CD4-positive, alpha-beta T cell (primary cell): ENCODE measurements at regions not wholly inside any gene's neighbourhood (a gene's known extent, or its start where the extent isn't known, plus 50 kb on each side); places are given as distances from the start of the nearest gene placed in this dataset.

Source experiments
- ATAC-seq: fragments of 200-7000 bp; cut with Tn5 transposase; one replicate; pipeline ENCODE4 v1.10.0; 2022; ENCODE audit warnings: mild to moderate bottlenecking; ENCODE audit not compliant: poor library complexity
- CTCF ChIA-PET: fragments of 350-600 bp; sonication (Branson Sonifier 250); formaldehyde crosslinking; loops from one replicate; lab custom pipeline; 2021; ENCODE audit warnings: antibody characterized with exemption, inconsistent platforms; lab: Charles Lee
- POLR2A ChIA-PET: fragments of 350-600 bp; sonication (Branson Sonifier 250); formaldehyde crosslinking; loops from one replicate; lab custom pipeline; 2021; ENCODE audit warnings: antibody characterized with exemption, inconsistent platforms; lab: Charles Lee
- DNase-seq, 14 experiments: peaks; one replicate each; pipeline ENCODE4 v3.0.0-alpha.2; 2013 to 2020; ENCODE audit warnings: mixed read lengths in 2 of 14
- H3K27ac ChIP-seq, 2 donors: one replicate each; pipeline versions ENCODE4 v1.5.1 to v1.7.0; 2013; ENCODE audit warnings: low read length in 2 of 2, low read depth in 1 of 2, mild to moderate bottlenecking in 1 of 2
- H3K27me3 ChIP-seq, 2 experiments: 1 replicate in 1 of 2; 2 replicates in 1 of 2; pipeline versions ENCODE4 v1.6.1 to v1.7.0; 2013; ENCODE audit warnings: low read length in 2 of 2, control low read depth in 1 of 2, mild to moderate bottlenecking in 1 of 2, moderate library complexity in 1 of 2; ENCODE audit not compliant: insufficient read depth in 2 of 2, control insufficient read depth in 1 of 2
- H3K36me3 ChIP-seq: one replicate; pipeline ENCODE4 v1.6.1; 2013; ENCODE audit warnings: low read length, control low read depth; ENCODE audit not compliant: insufficient read depth
- H3K4me1 ChIP-seq: one replicate; pipeline ENCODE4 v1.6.1; 2013; ENCODE audit warnings: low read length, control low read depth; ENCODE audit not compliant: insufficient read depth
- H3K4me3 ChIP-seq: one replicate; pipeline ENCODE4 v1.5.1; 2013; ENCODE audit warnings: mild to moderate bottlenecking, low read length, moderate library complexity
- H3K9me3 ChIP-seq, 2 experiments: 1 replicate in 1 of 2; 2 replicates in 1 of 2; pipeline versions ENCODE4 v1.6.1 to v1.7.0; 2013; ENCODE audit warnings: low read length in 2 of 2, mild to moderate bottlenecking in 2 of 2, control low read depth in 1 of 2, moderate library complexity in 1 of 2; ENCODE audit not compliant: control insufficient read depth in 1 of 2, insufficient read depth in 1 of 2
- H3K27ac Mint-ChIP-seq: one replicate; pipeline ENCODE4 v1.8.0; 2020; ENCODE audit warnings: mixed read lengths
- H3K27me3 Mint-ChIP-seq: one replicate; pipeline ENCODE4 v1.8.0; 2021; ENCODE audit warnings: mixed read lengths
- H3K36me3 Mint-ChIP-seq: one replicate; pipeline ENCODE4 v1.8.0; 2021; ENCODE audit warnings: low read depth, mixed read lengths
- H3K4me1 Mint-ChIP-seq: one replicate; pipeline ENCODE4 v1.8.0; 2021; ENCODE audit warnings: low read depth, mixed read lengths
- H3K4me3 Mint-ChIP-seq: one replicate; pipeline ENCODE4 v1.8.0; 2020; ENCODE audit warnings: mild to moderate bottlenecking, mixed read lengths
- H3K9me3 Mint-ChIP-seq: one replicate; pipeline ENCODE4 v1.8.0; 2020; ENCODE audit warnings: mixed read lengths
- CTCF ChIP-seq: fragments of 200-600 bp; IDR thresholded peaks from one replicate; pipeline ENCODE4 v1.8.0; 2022; ENCODE audit warnings: antibody characterized with exemption, mild to moderate bottlenecking
- intact Hi-C, 2 experiments: fragments of 100-400 bp; cut with DNase I in 1 of 2; cut with micrococcal nuclease in 1 of 2; formaldehyde crosslinking; loops; one replicate each; pipeline versions ENCODE4 v1.15.1 to v1.9.0; 2023 to 2025; cut with DNase I, micrococcal nuclease

- H3K9me3 ChIP-seq, result peaks cover 0 to 4% of the 10 kb centered on the region in 2 experiments
- H3K9me3 Mint-ChIP-seq, result peaks cover 3% of the 10 kb centered on the region
- no peaks in the 10 kb centered on the region for H3K4me1 ChIP-seq
- no peak overlapping the region for H3K27ac ChIP-seq
- TF ChIP-seq CTCF, result no peak
- H3K27me3 ChIP-seq, result no peaks in the 10 kb centered on the region
- ATAC-seq (no peak), DNase-seq (no peak)
- ChIA-PET CTCF (no interaction called here), POLR2A (no interaction called here)
- H3K4me3 ChIP-seq, result no peak overlapping the region
- no peaks in the 10 kb centered on the region for H3K36me3 ChIP-seq
- no peak overlapping the region for H3K4me3 Mint-ChIP-seq
- intact Hi-C loops, result no loop called here
- H3K27ac Mint-ChIP-seq, result no peak overlapping the region
- no peaks in the 10 kb centered on the region for H3K4me1 Mint-ChIP-seq
- H3K36me3 Mint-ChIP-seq, result no peaks in the 10 kb centered on the region
- H3K27me3 Mint-ChIP-seq, result no peaks in the 10 kb centered on the region
These were observed 499.9 kb upstream of the AADAT start for GRCh38 chr4:170589597-170590191.

GRCh38 chr4:170581969-170582368, 492.2 kb upstream of the AADAT start:
- CTCF ChIA-PET, result no interaction called here
- intact Hi-C loops, result no loop called here
- Histone ChIP-seq H3K4me1 (no peaks in the 10 kb centered on the region), H3K27ac (no peak overlapping the region), H3K36me3 (no peaks in the 10 kb centered on the region), H3K4me3 (no peak overlapping the region), H3K27me3 (no peaks in the 10 kb centered on the region), H3K9me3 (peaks cover 0 to 11% of the 10 kb centered on the region in 2 experiments)
- no peaks in the 10 kb centered on the region for H3K27me3 Mint-ChIP-seq
- H3K9me3 Mint-ChIP-seq, result peaks cover 4% of the 10 kb centered on the region
- no peak overlapping the region for H3K4me3 Mint-ChIP-seq
- H3K36me3 Mint-ChIP-seq, result no peaks in the 10 kb centered on the region
- ATAC-seq, result no peak
- no peak for DNase-seq
- TF ChIP-seq CTCF, result no peak
- POLR2A ChIA-PET, result no interaction called here
- H3K27ac Mint-ChIP-seq, result no peak overlapping the region
- no peaks in the 10 kb centered on the region for H3K4me1 Mint-ChIP-seq

GRCh38 chr4:170581322-170581721, 491.6 kb upstream of the AADAT start:
- Histone ChIP-seq H3K9me3 (peaks cover 0 to 10% of the 10 kb centered on the region in 2 experiments), H3K4me1 (no peaks in the 10 kb centered on the region), H3K27me3 (no peaks in the 10 kb centered on the region), H3K36me3 (no peaks in the 10 kb centered on the region), H3K27ac (no peak overlapping the region), H3K4me3 (no peak overlapping the region)
- Mint-ChIP-seq H3K4me3 (no peak overlapping the region), H3K27ac (no peak overlapping the region), H3K9me3 (peaks cover 4% of the 10 kb centered on the region), H3K36me3 (no peaks in the 10 kb centered on the region), H3K4me1 (no peaks in the 10 kb centered on the region), H3K27me3 (no peaks in the 10 kb centered on the region)
- no peak for ATAC-seq
- POLR2A ChIA-PET, result no interaction called here
- CTCF ChIA-PET, result no interaction called here
- DNase-seq, result no peak
- intact Hi-C loops, result no loop called here
- TF ChIP-seq CTCF, result no peak
